ENCODE measurements at regions not wholly inside any gene's neighbourhood (a gene's known extent, or its start where the extent isn't known, plus 50 kb on each side); places are given as distances from the start of the nearest gene placed in this dataset.

DNA sequence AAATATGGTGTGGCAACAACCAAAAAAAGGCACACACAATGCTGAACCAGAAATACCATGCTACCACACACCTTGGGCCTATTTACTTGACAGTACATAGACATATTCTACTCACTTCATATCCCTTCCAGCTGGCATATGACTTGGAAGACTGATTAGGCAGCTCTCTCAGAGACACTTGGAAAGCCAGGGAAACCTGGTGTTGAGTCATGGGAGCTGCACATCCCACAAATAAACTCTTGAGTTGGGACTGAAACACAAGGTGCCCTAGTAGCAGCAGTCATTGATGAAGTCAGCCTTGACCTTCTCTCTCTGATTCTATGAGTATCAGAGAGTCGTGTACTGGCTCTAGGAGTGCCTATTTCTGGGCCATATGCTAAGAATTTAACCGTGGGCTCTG lies 776.6 kb upstream of the LCORL start:
- TF ChIP-seq, protein P1, sequence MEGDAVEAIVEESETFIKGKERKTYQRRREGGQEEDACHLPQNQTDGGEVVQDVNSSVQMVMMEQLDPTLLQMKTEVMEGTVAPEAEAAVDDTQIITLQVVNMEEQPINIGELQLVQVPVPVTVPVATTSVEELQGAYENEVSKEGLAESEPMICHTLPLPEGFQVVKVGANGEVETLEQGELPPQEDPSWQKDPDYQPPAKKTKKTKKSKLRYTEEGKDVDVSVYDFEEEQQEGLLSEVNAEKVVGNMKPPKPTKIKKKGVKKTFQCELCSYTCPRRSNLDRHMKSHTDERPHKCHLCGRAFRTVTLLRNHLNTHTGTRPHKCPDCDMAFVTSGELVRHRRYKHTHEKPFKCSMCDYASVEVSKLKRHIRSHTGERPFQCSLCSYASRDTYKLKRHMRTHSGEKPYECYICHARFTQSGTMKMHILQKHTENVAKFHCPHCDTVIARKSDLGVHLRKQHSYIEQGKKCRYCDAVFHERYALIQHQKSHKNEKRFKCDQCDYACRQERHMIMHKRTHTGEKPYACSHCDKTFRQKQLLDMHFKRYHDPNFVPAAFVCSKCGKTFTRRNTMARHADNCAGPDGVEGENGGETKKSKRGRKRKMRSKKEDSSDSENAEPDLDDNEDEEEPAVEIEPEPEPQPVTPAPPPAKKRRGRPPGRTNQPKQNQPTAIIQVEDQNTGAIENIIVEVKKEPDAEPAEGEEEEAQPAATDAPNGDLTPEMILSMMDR (conservative IDR thresholded peaks at IDR 0.05 in 1 of 2, IDR thresholded peaks at IDR 0.05 in 1 of 2; ENCODE audit: extremely low read depth in 1 of 2, insufficient read depth in 1 of 2, low read depth in 1 of 2, low read length in 2 of 2) = no peak
- no peak for TF ChIP-seq EZH2 (IDR thresholded peaks at IDR 0.05; ENCODE audit: borderline replicate concordance, low read length)
